GM19238 (cell line): ENCODE measurements at regions not wholly inside any gene's neighbourhood (a gene's known extent, or its start where the extent isn't known, plus 50 kb on each side); places are given as distances from the start of the nearest gene placed in this dataset.
"Not testable (repeated sequence)": the region's sequence is repeated elsewhere in the genome, so short reads cannot be mapped to it uniquely, and the experiment has no call there.

Experiments used
- DNase-seq: peaks from one replicate; pipeline ENCODE4 v3.0.0; 2011; ENCODE audit warnings: low spot score; ENCODE audit not compliant: insufficient read length

DNA sequence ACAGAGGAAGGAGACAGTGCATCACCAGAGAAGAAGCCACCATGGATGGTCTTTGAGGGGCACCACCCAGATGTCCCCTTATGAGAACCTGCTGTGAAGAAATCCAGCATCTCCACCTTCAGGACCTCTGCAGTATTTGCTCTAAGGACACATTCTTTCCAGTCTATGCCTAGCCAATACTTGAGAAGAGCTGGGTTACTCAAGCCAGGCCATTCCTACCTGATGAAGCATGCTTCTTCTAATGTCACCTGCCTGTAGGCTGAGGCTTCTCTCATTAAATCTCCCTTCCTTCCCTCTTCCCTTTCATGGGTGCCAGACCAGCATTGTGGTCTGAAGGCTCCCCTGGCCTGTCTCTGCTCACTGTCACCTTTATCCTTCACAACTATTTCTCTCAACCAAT lies 654.5 kb upstream of the AUTS2 start:
- no peak for DNase-seq

DNA sequence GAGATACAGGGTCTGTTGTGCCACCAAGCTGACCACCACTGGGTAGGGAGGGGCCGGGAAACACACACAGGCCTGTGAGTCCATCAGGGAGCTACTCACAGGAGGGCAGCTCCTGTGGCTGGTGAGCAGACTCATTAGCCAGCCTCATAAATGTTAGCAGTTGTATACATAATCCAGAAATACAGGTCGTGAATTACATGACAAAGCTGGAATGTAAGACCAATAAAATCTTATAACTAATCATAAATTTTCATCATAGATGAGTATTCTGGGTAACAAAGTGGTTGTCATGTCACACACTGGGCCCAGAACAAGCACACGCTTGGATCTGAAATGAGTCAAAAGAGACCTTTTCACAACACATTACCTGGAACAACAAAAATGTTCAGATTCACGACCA lies 642.6 kb upstream of the AUTS2 start:
- no peak for DNase-seq

- DNase-seq, result no peak
Measured at GRCh38 chr7:68958571-68958970, 639.7 kb upstream of the AUTS2 start.

DNA sequence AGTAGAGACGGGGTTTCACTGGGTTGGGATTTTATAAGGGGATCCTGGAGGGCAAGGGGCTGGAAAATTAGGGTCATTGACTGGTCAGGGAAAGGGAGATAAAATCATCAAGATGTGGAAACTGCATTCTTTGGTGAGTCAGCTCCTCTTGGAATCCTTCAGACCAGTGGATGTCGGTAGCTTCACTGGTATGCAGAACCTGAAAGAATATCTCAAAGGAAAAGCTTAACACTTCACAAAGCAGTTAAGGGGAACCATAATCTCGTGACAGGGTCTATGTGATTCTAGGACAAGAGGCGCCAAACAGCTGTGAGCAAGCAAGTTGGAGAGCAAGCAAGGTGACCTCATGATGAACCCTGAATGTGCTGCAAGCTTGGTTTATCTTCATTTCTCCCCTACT lies 634.7 kb upstream of the AUTS2 start:
- no peak for DNase-seq

DNA sequence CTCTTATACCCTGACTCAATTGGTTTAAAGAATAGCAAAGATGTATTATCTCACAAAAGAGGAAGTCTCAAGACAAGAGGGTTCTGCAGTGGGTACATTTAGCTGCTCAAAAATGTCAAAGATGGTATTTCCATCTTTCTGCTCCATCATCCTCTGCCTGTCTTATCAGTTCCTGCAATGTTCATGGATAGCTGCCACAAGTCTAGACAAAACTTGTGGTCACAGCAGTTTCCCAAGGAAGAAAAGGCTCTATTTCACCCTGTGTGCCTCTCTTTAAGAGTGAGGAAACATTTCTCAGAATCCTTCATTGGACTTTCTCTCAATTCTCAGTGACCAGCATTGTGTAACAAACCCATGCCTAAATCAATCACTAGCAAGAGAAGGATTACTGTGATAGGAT lies 634.2 kb upstream of the AUTS2 start:
- DNase-seq, result no peak

DNA sequence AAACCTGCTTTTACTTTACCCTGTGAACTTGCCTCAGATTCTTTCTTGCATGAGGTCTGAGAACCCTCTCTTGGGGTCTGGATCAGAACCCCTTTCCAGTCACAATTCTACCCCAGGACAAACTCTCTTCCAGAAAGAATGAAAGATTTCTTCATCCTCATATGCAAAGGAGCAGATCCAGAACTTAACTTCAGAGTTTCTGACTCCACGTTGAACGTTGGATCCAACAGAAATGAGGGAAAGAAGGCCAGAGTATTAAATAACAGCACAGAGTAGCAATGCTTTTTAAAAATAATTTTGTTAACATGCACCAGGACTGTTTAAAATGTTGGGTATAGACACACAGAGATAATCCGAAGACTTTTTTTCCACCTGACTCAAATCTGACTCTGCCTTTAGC lies 632.9 kb upstream of the AUTS2 start:
- no peak for DNase-seq

GRCh38 chr7:68967598-68967997 lies 630.7 kb upstream of the AUTS2 start:
- no peak for DNase-seq

GRCh38 chr7:68969571-68969970 lies 628.7 kb upstream of the AUTS2 start:
- DNase-seq, result no peak

- DNase-seq, result no peak
Measured at GRCh38 chr7:68971634-68972340, 626.5 kb upstream of the AUTS2 start.

- no peak for DNase-seq
Measured at GRCh38 chr7:68977385-68978055, 620.8 kb upstream of the AUTS2 start.

- no peak for DNase-seq
Measured at GRCh38 chr7:68978710-68979109, 619.6 kb upstream of the AUTS2 start.

GRCh38 chr7:68980011-68980410 lies 618.3 kb upstream of the AUTS2 start:
- DNase-seq, result no peak

DNA sequence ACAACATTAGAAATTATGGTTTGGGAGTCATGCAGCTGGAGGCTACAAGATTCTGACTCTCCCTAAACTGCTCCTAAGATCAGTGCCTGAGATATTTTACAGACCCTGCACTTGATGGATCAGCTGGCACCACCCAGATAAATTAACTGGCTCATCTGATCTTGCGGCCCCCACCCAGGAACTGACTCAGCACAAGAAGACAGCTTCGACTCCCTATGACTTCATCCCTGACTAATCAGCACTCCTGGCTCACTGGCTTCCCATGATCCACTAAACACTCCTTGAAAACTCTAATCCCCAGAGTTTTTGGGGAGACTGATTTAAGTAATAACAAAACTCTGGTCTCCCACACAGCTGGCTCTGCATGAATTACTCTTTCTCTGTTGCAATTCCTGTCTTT lies 617.8 kb upstream of the AUTS2 start:
- DNase-seq, result not testable (repeated sequence)

DNA sequence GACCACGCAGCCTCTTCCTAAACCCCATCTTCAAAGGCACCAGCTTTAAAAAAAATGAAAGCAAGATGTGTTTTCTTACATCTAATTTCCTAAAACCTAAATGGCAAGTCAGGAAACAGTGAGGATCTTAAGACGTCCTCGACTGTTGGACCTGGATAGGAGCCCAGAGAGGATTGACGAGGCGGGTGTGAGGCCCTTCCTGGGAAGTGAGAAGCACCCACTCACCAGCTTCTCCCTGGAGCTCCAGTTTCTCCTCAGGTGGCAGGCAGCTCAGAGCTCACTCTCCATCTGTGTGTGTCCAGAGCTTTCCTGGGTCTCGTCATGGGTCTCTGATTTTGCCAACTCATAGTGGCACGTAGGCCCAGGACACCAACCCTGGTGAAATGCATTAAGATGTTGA lies 614.0 kb upstream of the AUTS2 start:
- DNase-seq, result no peak

- DNase-seq, result no peak
Measured at GRCh38 chr7:68994841-68995240, 603.4 kb upstream of the AUTS2 start.

DNA sequence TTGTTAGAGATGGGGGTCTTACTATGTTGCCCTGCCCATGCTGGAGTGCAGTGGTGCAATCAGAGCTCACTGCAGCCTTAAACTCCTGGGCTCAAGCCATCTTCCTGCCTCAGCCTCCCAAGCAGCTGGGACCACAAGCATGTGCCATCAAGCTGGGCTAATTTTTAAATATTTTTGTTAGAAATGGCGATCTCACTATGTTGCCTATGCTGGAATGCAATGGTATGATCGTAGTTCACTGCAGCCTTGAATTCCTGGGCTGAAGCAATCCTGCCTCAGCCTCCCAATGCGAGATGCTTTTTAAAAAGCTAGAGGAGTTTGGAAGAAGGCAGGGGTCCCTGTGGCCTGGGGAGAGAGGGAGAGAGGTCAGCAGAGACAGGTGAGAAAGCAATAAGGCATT lies 600.1 kb upstream of the AUTS2 start:
- no peak for DNase-seq

GRCh38 chr7:69002416-69002815 lies 595.9 kb upstream of the AUTS2 start:
- DNase-seq, result no peak

GRCh38 chr7:69012149-69012548 lies 586.1 kb upstream of the AUTS2 start:
- DNase-seq, result no peak

DNA sequence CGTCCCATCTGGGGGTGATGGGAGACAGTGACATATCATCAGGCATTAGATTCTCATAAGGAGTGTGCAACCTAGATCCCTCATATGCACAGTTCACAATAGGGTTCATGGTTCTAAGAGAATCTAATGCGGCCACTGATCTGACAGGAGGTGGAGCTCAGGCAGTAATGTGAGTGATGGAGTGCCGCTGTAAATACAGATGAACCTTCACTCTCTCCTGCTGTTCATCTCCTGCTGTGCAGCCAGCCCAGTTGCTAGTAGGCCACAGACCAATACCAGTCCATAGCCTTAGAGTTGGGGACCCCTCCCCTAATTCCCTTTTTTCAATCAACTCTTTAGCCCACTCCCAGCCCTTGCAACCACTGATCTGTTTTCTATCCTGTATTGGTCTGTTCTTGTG lies 581.1 kb upstream of the AUTS2 start:
- no peak for DNase-seq

GRCh38 chr7:69018200-69018599 lies 580.1 kb upstream of the AUTS2 start:
- DNase-seq, result no peak

DNA sequence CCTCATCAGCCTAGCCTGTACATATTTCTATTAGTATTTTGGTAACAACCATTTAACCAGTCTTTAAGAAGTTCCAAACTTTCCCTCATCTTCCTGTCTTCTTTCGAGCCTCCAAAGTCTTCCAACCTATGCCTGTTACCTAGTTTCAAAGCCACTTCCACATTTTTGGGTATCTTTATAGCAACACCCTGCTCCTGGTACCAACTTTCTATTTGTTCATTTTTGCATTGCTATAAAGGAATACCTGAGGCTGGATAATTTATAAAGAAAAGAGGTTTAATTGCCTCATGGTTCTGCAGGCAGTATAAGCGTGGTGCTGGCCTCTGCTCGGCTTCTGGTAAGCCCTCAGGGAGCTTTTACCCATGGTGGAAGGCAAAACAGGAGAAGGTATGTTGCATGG lies 578.8 kb upstream of the AUTS2 start:
- DNase-seq, result no peak

GRCh38 chr7:69020536-69020935 lies 577.7 kb upstream of the AUTS2 start:
- no peak for DNase-seq

DNA sequence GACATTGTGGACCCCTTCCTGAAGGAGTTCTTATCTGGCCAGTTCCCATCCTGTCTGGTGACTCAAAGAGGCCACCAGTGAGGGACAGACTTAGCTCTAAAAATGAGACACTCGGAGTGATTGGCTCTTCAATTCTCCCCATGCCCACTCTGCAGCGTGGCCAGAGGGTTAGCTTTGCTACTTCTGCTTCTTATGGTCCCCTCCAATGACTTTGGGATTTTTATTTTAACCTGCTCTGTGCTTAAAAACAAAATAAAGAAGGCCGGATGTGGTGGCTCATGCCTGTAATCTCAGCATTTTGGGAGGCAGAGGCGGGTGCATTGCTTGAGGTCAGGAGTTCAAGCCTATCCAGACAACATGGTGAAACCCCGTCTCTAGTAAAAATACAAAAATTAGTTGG lies 573.0 kb upstream of the AUTS2 start:
- no peak for DNase-seq
